ENCODE measurements at regions not wholly inside any gene's neighbourhood (a gene's known extent, or its start where the extent isn't known, plus 50 kb on each side); places are given as distances from the start of the nearest gene placed in this dataset.

DNA sequence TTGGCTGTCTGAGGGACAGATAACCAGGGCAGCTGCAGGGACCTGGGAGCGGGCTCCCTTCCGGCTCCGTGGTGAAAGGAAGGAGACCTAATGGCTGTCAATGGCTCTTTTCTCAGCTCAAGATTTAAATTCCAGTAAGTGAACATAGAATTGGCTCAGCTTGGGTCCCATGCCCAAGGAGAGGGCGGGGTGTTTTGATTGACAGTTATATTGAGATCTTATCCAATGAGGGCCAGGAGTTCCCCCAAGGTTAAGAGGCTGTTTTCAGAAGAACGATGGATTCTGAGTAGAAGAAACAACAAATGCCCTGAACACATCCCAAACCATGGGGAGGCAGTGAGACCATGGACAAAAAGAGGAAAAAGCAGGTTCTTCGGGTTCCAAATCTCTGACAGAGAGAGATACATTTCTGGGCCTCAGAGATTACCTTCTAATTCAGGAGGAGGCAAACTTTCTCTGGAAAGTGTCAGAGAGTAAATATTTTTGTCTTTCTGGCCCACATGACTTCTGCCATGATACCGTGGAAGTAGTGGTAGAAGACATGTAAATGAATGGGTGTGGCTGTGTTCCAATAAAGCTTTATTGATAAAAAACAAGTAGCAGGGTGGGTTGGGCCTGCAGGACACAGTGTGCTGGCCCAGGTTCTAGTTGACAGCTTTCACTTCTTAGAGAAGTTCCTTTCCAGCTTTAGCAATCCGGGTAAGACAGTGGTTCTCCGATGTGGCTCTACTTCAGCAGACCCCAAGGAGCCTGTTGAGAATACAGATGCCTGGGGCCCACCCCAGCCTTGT is 219.6 kb downstream of the RPS24 start:
- H3K4me3 Mint-ChIP-seq: no peak overlapping the region
- H3K27ac Mint-ChIP-seq: no peak overlapping the region
- H3K4me1 Mint-ChIP-seq: peaks cover 11% of the 10 kb centered on the region
- no peaks in the 10 kb centered on the region for H3K36me3 Mint-ChIP-seq
- ATAC-seq: no peak
- DNase-seq (ENCODE audit: low spot score in 2 of 2): no peak
- H3K9me3 Mint-ChIP-seq: no peaks in the 10 kb centered on the region

DNA sequence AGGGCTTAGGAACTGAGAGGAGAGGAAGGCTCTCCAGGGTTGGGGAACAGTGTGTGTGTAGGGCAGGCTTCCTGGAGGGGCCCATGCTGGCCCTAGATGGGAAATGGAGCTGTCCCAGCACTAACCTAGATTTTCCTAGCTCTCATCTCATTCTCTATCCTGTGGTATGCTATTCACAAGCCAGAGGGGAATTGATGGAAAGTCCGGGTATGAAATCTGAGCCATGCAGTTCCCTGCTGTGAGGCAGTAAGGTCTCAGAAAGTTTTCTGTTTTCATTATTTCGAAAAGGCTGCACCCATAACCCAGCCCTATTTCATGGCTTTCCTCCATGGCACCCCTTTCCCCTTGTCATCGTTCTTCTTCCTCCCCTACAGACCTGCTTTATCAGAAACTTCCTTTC is 220.3 kb downstream of the RPS24 start:
- no peak for DNase-seq (ENCODE audit: low spot score in 2 of 2)

DNA sequence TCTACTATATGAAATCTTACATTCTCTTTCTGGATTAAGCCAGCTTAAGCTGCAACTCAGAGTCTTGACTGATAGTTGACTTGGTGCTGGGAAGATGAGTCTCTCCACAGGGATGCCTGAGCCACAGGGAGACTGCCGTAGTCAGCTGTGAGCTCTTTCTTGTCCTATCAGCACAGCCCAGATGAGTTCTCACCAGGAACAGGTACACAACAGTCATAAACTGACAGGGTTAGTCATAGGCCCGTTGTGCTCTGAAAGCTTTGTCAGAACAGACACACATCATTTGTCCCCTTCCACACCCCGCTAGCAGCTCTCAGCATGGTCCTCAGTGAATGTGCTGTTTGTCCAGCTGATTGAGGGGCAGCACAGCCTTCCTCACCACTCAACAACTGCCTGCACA is 221.6 kb downstream of the RPS24 start:
- no peak overlapping the region for H3K4me3 Mint-ChIP-seq
- no peaks in the 10 kb centered on the region for H3K9me3 Mint-ChIP-seq
- DNase-seq (ENCODE audit: low spot score in 2 of 2) (no peak), ATAC-seq (no peak)
- peaks cover 10% of the 10 kb centered on the region for H3K4me1 Mint-ChIP-seq
- no peaks in the 10 kb centered on the region for H3K36me3 Mint-ChIP-seq
- no peak overlapping the region for H3K27ac Mint-ChIP-seq

More for the DNA sequence above, 220.3 kb downstream of the RPS24 start:
- Mint-ChIP-seq H3K36me3 (no peaks in the 10 kb centered on the region), H3K9me3 (no peaks in the 10 kb centered on the region), H3K4me3 (no peak overlapping the region), H3K27ac (no peak overlapping the region), H3K4me1 (peaks cover 11% of the 10 kb centered on the region)
- ATAC-seq: no peak

DNA sequence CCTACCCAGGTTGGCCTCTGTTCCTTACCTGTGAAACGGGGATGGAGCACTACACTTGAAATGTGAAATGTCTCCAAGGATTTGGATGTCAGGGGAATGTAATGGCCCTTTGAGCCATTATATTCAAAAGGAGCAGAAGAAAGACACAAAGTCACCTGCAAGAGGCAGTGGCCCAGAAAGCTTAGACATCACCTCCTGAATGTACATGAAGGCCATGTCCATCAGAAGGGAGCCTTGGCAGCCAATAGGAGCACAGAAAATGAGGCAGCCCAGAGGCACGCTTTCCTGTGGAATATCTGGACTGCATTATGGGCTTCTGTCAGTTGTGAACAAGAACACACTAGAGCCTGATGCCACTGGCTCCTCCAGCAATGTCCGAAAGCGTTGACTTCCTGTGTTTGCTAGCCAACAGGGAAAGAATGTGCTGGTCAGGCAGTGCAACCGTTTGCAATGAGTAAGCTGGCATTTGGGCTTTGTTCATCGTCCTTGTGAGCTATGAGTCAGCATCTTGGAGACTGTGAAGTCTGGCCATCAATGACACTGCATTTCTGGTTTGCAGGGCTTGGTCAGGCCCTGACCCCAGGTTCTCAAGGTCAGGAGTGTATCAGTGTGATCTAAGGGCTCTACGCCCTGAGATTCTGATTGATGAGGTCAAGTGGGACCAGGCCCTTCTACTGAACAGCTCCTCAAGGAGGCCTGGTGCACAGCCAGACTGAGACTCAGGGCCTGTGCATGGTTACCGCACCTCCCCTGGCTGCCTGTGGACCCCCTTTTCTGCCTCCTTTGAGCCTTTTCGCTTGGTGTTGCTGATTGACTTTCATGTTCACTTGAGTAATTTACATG is 222.4 kb downstream of the RPS24 start:
- Mint-ChIP-seq H3K9me3 (no peaks in the 10 kb centered on the region), H3K4me3 (no peak overlapping the region), H3K4me1 (peaks cover 7% of the 10 kb centered on the region), H3K27ac (no peak overlapping the region), H3K36me3 (no peaks in the 10 kb centered on the region)
- DNase-seq (ENCODE audit: low spot score in 2 of 2) (no peak), ATAC-seq (no peak)

DNA sequence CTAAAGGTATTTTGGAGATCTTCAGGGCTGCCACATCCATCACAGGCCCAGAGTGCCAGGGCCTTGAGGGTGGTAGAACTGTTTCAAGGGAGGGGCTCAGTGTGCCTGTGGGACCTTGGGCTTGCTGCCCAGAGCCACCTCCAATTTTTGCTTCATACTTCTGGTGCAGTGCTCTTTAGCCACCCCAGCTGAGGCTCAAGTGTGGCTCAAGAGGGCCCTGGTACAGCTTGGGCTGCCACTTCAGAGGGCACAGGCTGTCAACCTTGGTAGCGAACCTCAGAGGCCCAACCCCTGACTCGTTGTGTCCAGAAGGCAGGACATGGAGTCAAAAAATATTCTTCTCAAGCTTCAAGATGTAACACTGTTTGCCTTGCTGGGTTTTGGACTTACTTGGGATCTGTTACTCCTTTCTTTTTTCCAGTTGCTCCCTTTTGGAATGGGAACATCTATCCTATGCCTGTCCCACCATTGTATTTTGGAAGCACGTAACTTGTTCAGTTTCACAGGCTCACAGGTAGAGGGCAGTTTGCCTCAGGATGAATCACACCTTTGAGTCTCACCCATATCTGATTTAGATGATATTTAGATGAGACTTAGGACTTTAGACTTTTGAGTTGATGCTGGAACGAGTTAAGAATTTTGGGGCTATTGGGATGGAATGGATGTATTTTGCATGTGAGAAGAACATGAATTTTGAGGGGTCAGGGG is 224.8 kb downstream of the RPS24 start:
- Mint-ChIP-seq H3K27ac (no peak overlapping the region), H3K4me3 (no peak overlapping the region), H3K9me3 (no peaks in the 10 kb centered on the region), H3K4me1 (peaks cover 5% of the 10 kb centered on the region), H3K36me3 (no peaks in the 10 kb centered on the region)
- DNase-seq (ENCODE audit: low spot score in 2 of 2) (no peak), ATAC-seq (no peak)

DNA sequence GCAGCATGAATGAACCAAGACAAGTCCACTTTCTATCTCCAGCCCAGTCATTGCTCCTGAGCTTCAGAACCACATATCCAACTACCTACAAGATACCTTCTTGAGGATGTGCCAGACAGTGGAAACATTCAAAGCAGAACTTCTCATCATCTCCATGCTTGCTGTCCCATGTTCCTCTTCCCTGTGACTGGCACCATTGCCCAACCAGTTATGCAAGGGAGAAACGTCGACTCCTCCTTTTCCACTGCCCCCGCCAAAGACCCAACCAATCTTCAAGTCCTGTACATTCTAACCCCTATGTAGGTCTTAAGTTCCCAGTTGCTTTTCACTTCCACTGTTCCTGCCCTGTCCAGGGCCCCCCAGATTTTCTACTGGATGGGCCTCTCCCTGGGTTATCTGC is 225.7 kb downstream of the RPS24 start:
- Mint-ChIP-seq H3K36me3 (no peaks in the 10 kb centered on the region), H3K9me3 (no peaks in the 10 kb centered on the region), H3K4me1 (peaks cover 5% of the 10 kb centered on the region), H3K4me3 (no peak overlapping the region), H3K27ac (no peak overlapping the region)
- ATAC-seq: no peak
- DNase-seq (ENCODE audit: low spot score in 2 of 2): no peak

DNA sequence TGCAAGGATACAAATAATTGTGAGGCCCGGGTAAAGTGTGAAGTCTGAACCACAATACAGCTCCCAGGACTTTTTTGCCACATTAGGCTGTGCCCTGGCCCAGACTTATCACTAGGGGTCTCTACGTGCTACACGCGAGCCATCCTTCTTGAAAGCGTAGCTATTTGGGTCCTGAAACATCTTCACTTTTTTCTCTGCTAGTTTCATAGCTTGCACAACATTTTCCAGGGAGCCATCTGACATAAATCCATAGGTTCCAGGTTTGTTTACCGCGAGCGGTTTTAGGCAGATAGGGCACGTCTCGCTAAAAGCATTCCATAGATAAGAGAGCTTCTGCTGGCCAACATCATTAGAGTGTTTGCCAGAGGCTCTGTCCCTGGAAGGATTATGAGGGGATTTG is 226.5 kb downstream of the RPS24 start:
- H3K4me1 Mint-ChIP-seq: peaks cover 5% of the 10 kb centered on the region
- ATAC-seq (no peak), DNase-seq (ENCODE audit: low spot score in 2 of 2) (no peak)
- no peak overlapping the region for H3K4me3 Mint-ChIP-seq
- H3K9me3 Mint-ChIP-seq: no peaks in the 10 kb centered on the region
- no peak overlapping the region for H3K27ac Mint-ChIP-seq
- no peaks in the 10 kb centered on the region for H3K36me3 Mint-ChIP-seq

DNA sequence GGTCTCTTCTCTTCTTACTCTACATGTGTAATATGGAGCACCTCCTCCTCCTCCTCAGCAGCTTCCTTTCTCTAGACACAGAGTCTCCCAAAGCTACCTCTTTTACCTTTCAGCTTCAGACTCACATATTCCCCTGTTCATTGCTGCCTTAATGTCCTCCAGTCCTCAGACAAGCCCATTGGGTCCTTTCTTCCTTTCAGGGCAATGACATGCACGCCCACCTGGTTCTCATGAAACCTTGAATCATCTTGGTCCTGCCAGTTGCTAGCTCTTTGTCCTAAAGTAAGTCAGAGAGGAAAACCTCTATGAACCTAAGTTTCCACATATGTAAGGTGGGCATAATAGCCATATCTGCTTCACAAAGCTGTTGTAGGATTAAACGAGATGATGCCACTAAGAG is 227.0 kb downstream of the RPS24 start:
- H3K4me3 Mint-ChIP-seq: no peak overlapping the region
- no peak overlapping the region for H3K27ac Mint-ChIP-seq
- H3K4me1 Mint-ChIP-seq: peaks cover 5% of the 10 kb centered on the region
- peak; percentile 20 for ATAC-seq
- DNase-seq (ENCODE audit: low spot score in 2 of 2): no peak
- no peaks in the 10 kb centered on the region for H3K9me3 Mint-ChIP-seq
- no peaks in the 10 kb centered on the region for H3K36me3 Mint-ChIP-seq

DNA sequence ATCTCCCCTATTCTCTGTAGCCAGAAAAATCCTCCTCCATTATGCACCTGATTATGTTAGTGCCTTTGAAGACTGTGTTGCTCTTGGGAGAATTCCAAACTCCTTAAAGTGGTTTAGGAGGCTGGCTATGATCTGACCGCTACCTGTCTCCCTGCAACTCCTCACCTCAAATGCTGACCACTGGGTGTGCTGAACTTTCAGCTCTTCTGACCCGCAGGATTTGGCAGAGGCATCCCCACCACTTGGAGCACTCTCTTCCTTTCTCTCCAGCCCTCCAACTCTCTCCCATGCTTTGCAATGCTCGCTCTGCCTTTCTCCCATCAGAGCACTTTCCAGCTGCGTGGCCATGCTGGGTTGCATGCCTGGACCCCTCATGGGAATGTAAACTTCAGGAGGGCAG is 227.6 kb downstream of the RPS24 start:
- DNase-seq (ENCODE audit: low spot score in 2 of 2) (no peak), ATAC-seq (no peak)
- no peaks in the 10 kb centered on the region for H3K36me3 Mint-ChIP-seq
- no peaks in the 10 kb centered on the region for H3K9me3 Mint-ChIP-seq
- no peak overlapping the region for H3K27ac Mint-ChIP-seq
- peaks cover 5% of the 10 kb centered on the region for H3K4me1 Mint-ChIP-seq
- no peak overlapping the region for H3K4me3 Mint-ChIP-seq

DNA sequence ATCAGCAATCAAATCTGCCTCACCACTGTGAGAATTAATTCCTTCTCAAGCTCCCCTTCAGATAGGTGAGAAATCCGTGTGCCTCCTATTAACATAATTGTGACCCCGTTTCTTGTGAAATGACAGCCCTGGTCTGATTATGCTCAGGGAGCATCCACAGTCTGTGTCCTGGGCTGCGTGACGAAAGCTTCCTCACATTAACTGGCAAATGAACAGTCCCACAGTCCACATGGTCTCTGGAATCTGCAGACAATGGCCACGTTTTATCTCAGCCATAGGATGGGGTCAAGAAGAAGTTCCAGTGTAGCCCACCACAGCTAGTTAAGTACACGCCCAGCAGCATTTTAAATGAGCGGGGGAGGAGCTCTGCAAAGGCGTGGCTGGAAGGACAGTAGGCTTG is 229.2 kb downstream of the RPS24 start:
- ATAC-seq (no peak), DNase-seq (ENCODE audit: low spot score in 2 of 2) (no peak)
- Mint-ChIP-seq H3K36me3 (no peaks in the 10 kb centered on the region), H3K4me1 (peaks cover 5% of the 10 kb centered on the region), H3K27ac (no peak overlapping the region), H3K9me3 (no peaks in the 10 kb centered on the region), H3K4me3 (no peak overlapping the region)

DNA sequence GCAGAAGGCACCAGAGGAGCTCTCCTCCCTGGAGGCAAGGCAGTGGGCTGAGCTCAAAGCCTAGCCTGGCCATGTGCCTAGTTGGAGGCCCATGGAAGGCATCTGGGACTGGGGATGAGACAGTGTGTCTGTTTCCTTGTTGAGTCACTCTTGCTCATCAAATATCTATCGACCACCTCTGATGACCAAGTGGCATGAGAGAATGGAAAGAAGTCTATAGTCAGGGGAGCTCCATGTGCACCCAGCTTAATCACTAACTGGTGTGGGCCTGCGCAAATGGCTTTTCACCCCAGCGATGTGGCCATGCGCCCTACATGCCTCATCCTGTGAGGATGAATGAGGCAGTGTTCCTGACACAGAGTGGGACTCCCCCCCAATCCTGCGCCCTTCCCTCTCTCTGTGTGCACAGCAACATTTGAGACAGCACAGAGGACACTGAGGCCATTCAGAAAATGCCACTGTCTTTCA is 229.9 kb downstream of the RPS24 start:
- Mint-ChIP-seq H3K36me3 (no peaks in the 10 kb centered on the region), H3K4me1 (peaks cover 5% of the 10 kb centered on the region), H3K4me3 (no peak overlapping the region), H3K27ac (no peak overlapping the region), H3K9me3 (no peaks in the 10 kb centered on the region)
- ATAC-seq (no peak), DNase-seq (ENCODE audit: low spot score in 2 of 2) (no peak)

DNA sequence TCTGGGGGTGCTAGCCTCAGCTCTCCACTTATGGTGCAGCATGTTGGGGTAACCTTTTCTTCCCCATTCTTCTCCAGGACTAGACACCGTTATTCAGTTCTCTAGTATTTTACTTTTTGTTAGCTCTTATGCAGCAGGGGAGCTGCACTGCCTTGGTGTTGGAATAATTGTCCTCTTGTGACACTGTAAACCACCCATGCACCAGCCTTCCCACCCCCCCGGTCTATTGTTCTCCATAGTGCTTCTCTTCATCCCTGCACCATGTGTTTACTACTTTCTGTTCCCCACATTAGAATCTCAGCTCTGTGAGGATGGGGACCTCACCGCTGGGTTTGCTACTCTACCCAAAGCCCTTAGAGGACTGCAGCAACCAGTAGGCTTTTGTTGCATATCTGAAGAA is 230.7 kb downstream of the RPS24 start:
- ATAC-seq (no peak), DNase-seq (ENCODE audit: low spot score in 2 of 2) (no peak)
- no peaks in the 10 kb centered on the region for H3K36me3 Mint-ChIP-seq
- H3K27ac Mint-ChIP-seq: no peak overlapping the region
- H3K4me3 Mint-ChIP-seq: no peak overlapping the region
- H3K4me1 Mint-ChIP-seq: peaks cover 5% of the 10 kb centered on the region
- H3K9me3 Mint-ChIP-seq: no peaks in the 10 kb centered on the region

DNA sequence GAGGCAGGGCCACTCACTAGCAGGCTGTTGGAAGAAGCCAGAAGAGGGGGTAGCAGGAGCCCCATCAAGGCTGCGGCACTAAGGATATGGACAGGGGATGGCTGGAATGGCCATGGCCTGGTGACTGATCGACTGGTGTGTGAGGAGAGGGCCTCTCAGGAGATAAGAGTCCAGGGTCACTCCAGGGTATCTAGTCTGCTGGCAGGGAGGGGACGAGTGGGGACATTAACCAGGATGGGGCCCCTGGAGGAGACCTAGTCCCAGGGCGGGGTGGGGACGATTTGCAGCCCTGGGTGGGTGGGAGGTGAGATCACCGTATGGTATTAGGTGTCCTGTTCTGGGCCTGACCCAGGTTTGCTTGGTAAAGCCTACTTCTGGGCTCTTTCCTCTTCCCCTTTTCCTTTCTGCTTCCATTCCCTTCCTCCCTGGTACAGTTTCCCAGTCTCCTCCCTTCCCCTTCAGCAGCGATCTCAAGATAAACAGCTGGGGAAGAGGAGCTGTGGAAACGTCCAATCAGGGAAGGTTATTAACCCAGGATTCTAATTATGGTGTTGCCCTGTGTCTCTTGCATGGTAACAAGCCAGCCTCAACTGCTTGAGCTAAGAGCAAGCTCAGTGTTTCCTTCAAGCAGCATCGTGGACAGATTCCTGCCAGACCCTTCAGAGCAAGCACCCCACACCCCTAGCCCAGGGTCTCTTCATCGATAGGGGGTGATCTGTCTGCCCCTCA is 233.2 kb downstream of the RPS24 start:
- ATAC-seq (no peak), DNase-seq (ENCODE audit: low spot score in 2 of 2) (no peak)
- H3K36me3 Mint-ChIP-seq: no peaks in the 10 kb centered on the region
- H3K27ac Mint-ChIP-seq: no peak overlapping the region
- H3K9me3 Mint-ChIP-seq: no peaks in the 10 kb centered on the region
- H3K4me3 Mint-ChIP-seq: no peak overlapping the region
- no peaks in the 10 kb centered on the region for H3K4me1 Mint-ChIP-seq

DNA sequence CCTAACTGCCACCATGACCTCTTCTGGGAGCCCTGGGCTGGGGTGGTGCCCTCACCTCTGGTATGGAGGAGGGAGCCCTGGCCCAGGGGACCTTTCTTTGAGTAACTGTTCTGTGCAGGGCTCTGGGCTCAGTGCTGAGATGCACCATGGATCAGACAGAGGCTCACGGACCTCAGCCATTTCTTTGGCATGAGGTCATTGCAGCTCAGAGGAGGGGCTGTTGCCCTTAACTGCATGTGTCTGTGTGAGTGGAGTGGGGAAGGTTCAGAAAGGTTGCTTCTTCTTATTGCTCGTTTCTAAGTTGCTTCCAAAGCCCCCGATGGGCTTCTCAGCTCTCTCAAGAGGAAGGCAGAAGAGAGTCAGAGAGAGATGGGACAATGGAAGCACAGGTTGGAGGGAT is 233.9 kb downstream of the RPS24 start:
- Mint-ChIP-seq H3K36me3 (no peaks in the 10 kb centered on the region), H3K9me3 (no peaks in the 10 kb centered on the region), H3K4me1 (no peaks in the 10 kb centered on the region), H3K27ac (no peak overlapping the region), H3K4me3 (no peak overlapping the region)
- ATAC-seq: no peak
- no peak for DNase-seq (ENCODE audit: low spot score in 2 of 2)

DNA sequence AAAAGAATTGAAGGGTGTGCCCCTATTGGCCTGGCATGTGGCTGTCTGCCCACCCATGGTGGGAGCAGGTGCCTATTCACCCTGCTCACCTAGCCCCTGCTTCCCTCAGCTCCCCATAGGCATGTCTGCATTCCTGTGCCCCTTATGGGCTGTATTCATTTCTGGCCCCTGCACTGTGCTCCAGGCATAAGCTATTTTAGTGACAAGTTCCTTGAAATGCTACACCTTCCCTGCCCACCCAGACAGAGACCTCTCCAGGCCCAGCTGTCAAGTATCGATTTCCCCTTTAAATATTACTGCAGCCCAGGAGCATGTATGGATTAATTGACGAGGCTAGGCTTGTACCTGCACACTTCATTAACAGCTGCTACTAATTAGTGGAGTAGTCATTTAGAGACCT is 235.4 kb downstream of the RPS24 start:
- H3K4me1 Mint-ChIP-seq: no peaks in the 10 kb centered on the region
- no peak for ATAC-seq
- no peak for DNase-seq (ENCODE audit: low spot score in 2 of 2)
- H3K36me3 Mint-ChIP-seq: no peaks in the 10 kb centered on the region
- H3K9me3 Mint-ChIP-seq: no peaks in the 10 kb centered on the region
- H3K4me3 Mint-ChIP-seq: no peak overlapping the region
- H3K27ac Mint-ChIP-seq: no peak overlapping the region
